ENCODE measurements at regions not wholly inside any gene's neighbourhood (a gene's known extent, or its start where the extent isn't known, plus 50 kb on each side); places are given as distances from the start of the nearest gene placed in this dataset.

DNA sequence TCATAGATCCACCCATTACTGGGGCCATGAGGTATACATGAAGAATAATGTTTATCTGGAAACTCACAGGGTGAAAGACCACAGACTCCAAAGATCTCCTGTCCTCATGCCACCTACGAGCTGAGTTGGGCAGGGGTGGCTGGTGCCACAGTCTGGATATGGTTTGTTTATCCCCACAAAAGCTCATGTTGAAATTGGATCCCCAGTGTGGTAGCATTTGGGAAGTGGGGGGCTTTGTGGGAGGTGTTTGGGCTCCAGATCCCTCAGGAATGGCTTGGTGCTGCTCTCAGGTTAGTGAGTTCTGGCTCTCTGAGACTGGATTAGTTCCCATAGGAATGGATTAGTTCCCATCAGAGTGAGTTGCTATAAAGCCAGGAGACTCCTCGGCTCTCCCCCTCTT, 192.3 kb upstream of the FSCB start:
- TF ChIP-seq GATA1 (IDR thresholded peaks at IDR 0.05; ENCODE audit: low read depth, low read length) (no peak), POLR2A (IDR thresholded peaks at IDR 0.05; ENCODE audit: low read length) (no peak)

Data from erythroblast (primary cell).